H4 (cell line): ENCODE measurements at regions not wholly inside any gene's neighbourhood (a gene's known extent, or its start where the extent isn't known, plus 50 kb on each side); places are given as distances from the start of the nearest gene placed in this dataset.

Experiments used
- DNase-seq: peaks from one replicate; pipeline ENCODE4 v3.0.0-alpha.2; 2015; ENCODE audit warnings: low spot score

DNA sequence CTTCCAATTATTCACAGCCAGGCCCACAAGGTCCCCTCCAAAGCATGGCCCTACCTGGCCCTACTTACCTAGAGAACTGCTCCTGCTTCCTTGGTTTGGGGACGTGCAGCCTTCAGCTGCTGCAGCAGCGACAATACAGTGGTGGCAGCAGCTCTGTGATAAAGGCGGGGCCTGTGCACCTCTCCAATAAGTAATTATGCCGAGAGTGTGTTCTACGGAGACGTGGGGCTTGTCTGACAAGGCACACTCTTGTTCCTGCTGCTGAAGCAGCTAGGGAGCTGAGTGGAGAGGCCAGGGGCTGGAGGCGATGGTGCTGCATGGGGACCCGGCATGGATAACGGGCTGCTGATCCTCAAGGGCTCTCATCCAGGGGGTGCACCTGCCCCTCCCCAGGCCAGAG is 98.0 kb upstream of the THY1 start:
- DNase-seq = no peak

DNA sequence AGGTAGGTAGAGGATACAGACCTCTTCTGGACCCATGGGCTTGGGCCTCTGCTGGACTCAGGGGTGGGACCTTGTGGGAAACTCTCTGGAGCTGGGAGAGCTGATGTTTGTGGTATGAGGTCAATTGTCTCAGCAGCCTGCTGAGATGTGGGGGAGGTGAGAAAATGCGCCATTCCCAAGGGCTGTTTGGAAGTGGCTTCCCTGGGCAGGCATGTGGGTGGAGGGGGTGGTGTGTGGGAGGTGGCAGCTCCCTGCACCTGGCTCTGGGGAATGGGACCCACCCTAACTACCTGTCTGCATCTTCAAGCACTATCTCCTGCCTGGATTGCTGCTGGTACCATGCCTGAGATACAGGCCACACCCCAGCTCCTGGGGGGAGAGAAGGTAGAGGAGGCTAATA is 97.4 kb upstream of the THY1 start:
- DNase-seq = no peak

DNA sequence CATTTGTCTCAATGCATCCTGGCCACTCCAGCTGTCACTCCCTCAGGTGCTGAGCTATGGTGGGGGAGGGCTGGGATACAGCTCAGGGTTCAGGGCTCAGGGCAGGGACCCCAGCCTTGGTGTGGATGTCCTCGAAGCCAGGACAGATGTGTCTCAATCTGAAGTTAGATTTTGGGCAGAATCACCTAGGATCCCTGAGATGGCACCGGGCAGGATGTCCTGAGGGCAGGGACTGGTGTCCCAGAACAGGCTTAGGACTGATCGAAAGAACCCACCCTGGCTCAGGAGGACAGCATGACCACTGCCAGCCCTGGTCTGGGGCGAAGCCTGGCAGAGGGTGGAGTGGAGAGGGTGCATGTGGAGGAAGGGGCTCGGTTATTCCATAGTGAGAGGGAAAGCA is 96.8 kb upstream of the THY1 start:
- no peak for DNase-seq

DNA sequence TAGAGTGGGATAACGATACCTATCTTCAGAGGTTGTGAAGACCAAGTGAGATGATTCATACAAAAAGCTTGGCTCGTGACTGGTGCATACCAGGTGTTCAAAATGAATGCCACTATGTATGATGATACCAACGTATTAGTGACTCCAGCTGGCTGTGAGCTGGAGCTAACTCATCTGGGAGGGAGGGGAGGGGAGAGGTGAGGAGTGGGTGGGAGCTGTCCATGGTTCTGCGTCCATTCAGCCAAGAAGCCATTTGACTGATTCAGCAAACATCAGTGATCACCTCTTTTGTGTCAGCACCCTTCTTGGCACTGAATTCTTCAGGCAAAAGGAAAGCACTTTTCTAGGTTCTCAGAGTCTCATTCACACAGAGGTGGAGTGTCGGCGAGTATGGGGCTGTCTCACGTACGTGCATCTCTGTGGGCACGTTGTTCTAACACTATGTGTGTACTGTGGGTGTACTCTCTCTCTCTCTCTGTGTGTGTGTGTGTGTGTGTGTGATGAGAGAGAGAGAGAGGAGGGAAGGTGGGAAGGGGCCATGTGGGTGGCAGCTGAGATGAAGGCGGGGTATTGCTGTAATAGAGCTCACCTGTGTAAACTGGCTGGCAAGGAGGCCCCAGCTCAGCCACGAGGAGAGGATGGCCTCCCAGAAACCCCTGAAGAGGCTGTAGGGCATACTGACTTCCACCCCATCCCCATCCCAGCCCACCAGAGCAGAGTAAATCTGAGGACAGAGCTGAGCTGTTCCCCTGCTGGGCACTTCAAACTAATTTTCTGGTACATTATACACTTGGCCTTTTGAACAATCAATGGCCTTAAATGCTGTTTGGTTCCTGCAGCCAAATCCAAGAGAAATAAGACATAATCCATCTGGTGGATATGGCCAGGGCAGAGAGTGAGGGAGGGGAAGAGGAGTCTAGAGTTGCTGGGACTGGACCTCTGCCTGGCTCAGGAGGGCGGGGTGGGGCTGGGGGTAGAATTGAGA is 96.1 kb upstream of the THY1 start:
- DNase-seq = peak; percentile 23

DNA sequence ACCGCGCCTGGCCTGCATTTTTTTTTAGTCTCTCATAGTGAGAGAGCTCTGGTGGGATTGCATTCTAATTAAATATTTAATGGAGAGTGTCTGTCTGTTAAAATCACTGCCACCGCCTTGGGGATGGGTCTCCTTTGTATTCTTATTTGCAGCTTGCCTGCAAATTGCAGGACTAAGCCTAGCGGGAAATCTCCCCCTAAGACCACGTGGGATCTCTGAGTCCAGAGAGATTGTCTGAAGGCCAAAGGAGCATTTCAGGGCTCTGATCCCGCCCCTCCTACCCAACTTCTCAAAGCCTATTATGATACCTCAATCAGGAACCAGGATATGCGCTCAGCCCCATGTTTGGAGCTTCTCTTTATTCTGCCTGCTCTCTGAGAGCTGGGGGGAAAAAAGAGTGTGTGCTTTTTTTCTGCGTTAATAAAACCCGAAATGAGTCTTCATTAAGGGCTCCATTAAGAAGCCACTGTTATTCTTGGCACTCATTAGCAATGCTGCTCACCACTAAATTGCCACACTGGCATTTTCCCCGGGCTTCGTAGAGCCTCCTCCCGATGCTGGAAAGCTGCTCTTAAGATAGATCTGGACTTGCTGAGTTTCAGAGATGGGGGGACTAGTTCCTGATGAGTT is 92.9 kb upstream of the THY1 start:
- no peak for DNase-seq

DNA sequence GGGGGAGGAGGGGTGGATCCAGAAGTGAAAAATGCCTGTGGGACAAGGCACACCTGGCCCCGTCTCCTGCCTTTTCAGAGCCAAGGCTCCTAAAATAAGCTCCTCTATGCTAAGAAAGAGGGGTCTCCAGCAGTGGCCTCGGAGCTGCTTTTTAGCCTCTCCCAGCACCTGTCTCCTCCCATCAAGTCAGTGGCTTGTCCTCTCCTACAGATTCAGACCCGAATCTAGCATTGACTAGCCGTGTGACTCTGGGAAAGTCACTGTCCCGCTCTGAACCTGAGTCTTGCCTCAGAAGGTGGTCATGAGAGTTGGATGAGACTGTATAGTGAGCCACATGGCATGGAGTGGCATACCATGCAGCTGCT is 90.8 kb upstream of the THY1 start:
- DNase-seq = no peak

DNA sequence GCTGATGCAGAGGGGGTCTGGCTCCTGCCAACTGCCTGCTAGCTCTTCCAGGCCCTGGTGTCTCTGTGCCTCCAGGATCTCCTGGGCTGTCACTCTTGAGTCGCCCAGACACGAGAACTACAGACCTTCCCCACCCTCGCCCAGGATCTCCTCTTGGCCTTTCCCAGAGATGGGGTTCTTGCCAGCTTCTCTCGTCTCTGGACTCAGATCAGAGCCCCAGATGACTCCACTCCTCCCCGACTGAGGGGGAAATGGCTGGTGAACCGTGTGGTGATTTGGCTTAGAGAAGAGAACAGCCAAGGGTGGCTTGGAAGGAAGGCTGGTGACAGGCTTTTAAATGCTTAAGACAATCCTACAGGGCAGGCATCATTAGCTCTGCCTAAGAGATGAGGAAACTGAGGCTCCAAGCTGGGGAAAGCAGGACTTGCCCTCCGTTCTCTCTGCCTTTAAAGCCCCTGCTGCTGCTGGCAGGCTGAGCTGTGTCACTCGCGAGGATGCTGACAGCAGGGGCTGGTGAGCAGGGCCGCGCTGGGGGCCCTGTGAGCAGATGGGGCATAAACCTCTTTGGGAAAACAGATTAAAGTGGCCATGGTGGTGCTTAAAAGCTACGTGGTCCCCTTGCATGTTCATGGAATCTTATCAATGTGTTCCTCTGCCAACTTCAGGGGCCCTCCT is 90.3 kb upstream of the THY1 start:
- DNase-seq = no peak

DNA sequence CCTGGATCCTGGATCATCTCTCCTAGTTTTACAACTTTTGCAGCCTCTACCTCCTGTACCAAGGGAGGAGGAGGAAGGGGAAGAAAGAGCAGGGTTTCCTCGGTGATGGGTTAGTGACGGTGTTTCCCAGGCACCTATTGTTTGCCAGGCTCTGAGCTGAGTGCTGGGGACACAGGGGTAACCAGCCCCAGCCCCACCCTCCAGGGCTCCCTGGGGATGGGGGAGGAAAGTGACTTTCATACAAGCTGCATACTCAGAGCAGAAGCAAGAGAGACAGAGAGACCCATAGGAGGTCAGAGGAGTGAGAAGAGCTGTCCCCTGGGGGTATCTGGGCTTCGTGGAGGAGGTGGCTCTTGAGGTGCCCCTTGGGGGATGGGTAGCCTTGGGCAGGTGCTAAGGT is 89.4 kb upstream of the THY1 start:
- DNase-seq = no peak

DNA sequence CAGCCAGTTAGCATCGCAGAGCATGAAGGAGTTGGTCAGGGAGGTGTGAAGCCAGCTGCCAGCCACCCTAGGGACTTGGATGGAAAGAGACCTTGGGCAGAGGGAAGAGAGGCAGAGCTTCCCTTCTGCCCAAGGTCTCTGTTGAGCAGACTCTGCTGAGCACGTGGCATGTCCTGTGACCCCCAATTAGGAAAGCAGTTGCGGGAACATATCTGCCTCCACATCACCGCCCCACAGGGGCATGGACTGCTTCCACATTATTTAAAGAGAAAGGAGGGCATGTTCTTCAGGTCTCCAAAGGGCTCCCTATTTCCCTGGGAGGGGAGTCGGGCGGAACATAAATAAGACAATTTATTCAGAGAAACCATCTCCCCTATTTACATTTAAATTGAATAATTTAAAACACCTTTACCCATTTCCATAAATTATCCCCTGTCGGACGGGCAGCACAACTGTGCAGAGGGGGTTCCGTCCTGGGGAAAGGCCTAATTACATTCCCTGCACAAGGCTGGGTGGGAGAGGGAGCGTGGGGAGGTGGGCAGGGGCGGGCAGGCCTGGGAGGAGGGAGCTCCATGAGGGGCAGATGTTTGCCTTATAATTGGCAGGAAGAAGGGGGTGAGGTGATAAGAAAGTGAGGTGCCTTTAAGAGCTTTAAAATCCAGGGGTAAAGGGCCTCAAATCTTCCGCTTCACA is 88.8 kb upstream of the THY1 start:
- DNase-seq = no peak

DNA sequence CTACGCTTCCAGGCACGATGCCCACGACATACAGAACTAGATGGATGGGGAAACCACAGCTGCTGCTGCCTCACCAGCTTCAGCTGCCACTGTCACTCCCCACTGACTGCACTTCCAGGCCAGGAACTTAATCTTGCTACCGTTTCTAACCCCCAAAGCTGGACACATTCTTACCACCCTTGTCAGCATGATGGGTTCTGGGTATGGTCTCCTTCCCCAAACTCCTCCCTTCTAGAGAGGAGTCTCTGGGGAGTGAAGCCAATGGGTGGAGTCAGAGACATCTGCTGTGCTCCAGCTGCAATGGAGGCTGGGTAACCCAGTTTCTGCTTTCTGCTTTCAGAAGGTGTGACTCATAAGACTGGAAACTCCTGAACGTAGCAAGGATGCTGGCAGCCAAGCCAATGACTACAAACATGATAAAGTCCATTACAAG is 87.0 kb upstream of the THY1 start:
- DNase-seq = peak; percentile 66

DNA sequence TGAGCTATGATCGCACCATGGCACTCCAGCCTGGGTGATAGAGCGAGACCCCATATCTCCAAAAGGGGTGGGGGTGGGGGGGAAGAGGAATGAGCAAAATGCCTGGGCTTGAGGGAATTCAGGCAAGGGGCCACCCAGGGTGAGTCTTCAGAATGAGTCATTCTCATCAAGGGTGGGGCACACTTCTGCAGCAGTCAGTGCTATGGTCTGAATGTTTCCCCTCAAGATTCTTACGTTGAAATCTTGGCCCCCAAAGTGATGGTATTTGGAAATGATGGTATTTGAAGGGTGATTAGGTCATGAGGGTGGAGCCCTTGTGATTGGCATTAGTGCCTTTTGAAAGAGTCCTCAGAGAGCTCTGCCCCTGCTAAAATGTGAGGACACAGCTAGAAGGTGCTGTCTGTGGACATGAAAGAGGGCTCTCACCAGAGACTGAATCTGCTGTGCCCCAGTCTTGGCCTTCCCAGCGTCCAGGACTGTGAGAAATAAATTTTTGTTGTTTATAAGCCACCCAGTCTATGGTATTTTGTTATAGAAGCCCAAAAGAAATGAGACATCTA is 86.4 kb upstream of the THY1 start:
- no peak for DNase-seq

DNA sequence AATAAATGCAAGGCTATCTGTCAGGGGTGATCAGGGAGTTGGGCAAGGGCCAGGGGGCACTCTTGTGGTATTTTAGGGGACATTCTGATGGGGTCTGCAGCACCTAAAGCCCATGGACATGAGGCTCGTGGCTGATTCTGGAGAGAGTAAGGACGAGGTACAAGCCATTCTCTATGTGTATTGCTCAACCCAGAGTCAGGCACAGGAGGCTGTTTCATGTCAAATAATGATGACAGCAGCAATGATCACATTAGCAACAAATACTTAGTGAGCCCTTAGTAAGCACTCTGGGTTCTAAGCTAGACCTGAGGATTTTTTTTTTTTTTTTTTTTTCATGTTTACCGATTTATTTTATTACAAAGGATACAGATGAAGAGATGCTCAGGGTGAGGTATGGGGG is 83.5 kb upstream of the THY1 start:
- no peak for DNase-seq

DNA sequence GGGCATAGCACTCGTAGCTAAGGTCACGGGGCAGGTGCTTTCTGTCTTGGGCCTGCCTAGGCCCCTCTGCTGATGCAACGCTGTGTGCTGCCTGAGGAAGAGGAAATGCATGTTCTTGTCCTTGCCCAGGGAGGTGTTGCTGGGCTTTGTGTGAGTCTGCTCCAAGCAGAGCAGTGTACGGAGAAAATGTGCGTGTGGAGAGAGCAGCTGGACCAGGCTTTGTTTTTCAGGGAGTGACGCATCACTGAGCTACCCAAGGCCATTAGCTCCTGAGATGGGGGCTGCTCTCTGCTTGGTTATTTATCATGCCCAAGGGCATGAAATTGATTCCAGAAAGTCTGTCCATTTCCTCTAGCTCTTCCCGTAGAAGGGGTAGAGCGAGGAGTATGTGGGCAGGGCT is 82.9 kb upstream of the THY1 start:
- no peak for DNase-seq

DNA sequence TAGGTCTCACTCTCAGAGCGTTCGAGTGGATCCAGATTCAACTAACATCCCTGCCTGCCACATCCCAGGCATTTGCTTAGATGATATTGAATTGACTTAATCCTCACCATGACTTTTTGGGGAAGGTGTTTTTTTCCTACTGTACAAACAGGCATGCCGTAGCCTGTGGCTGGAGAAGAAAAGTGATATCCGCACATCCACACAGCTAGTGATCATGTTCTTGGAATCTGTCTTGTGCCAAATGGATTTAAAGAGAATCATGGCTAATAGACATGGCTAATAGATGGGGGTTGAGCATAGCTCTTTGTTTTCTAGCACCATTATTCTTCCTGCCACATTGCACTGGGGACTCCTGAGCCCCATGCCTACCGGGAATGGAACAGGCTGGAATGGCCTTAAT is 82.1 kb upstream of the THY1 start:
- no peak for DNase-seq

DNA sequence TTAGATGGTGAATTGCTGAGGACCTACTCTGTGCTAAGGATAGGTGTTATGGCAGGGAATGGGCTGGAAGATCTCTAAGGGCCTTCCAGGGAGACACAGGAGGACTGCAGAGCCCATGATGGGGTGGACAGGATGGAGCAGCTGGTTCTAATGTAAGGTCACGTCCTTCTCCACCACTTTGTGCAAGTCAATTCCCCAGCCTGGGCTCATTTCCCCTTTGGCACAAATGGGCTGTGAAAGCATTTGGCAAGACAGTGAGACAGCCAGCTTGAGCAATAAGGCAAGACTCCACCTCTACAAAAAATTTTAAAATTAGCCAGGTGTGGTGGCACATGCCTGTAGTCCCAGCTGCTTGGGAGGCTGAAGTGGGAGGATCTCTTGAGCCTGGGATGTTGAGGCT is 81.4 kb upstream of the THY1 start:
- DNase-seq = no peak

DNA sequence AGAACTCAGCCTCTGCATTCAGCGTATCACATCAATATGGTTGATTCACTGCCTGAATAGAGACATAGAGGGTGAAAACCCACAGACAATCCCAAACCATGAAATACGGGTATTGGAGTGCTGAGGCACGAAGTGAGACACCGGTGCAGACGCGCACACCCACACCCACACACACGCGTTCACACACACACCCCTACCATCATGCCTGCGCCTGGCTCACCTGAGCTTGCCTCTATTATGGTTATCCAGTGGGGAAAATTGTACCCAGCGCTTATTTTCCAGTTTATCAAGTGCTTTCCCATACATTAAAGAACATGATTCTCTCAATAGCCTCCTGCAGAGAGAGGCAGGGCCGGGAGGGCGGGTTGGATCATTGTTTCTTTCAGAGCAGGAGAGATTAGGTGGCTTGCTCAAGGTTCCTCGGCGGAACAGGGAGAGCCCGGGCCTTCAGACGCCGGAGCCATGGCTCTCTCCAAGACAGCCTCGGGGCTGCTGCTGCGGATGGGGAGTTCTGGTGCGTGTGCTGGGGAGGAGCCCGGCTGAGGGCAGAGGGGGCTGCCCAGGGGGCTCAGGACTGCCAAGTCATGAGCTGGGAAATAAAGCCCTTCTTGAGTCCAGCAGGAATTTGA is 78.9 kb upstream of the THY1 start:
- no peak for DNase-seq

DNA sequence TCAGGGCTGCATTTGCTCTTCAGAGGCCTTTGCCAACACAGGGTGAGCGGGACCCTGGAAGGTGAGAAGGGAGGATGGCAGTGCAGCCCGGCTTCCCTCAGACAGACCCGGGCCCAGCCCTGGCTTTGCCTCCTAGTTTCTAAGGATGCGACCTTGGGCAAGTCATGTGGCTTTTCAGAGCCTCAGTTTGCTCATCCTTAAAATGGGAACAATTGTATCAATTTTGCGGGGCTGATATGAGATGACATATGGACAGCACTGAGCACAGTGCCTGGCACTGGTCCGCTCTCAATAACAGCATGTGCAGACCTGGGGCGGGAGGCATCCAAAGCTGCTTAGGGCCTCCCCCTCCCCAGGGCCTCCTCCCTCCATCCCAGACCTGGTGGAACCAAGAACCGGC is 74.7 kb upstream of the THY1 start:
- no peak for DNase-seq

DNA sequence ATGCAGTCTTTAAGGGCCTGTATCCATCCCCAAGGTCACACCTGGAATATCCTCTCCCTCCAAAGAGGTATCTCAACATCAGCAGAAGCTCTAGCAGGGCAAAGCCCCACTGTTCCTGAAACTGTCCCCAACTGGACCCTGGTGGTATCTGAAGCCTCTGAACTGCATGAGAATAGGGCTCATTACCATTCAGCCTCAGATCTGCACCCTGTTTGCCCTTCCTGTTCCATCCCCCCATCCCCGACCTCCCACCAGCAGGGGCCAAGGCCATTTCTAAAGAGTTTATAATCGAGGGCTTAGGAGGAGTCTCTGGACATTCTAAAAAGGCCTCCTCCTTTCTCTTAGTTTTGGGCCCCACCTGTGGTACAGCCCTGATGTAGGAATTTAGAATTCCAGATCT is 74.0 kb upstream of the THY1 start:
- DNase-seq = no peak

DNA sequence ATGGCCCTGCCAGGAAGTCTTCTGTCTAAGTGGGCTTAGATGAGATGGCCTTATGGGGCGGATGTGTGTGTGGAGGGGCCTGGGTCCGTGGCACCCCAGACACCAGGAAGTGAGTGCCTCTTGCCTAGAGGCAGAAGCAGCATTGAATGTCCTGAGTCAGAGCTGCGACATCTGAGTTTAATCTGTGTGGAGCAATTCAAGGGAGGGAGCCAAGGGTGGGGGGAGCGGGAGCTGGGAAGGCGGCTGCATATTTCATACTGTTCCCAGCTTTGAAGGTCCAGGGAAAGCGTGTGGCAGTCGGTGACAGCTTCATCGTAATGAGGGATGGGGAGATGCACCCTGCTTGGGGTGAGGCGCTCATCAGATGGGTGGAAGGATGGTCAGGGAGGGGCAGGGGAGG is 73.5 kb upstream of the THY1 start:
- no peak for DNase-seq

DNA sequence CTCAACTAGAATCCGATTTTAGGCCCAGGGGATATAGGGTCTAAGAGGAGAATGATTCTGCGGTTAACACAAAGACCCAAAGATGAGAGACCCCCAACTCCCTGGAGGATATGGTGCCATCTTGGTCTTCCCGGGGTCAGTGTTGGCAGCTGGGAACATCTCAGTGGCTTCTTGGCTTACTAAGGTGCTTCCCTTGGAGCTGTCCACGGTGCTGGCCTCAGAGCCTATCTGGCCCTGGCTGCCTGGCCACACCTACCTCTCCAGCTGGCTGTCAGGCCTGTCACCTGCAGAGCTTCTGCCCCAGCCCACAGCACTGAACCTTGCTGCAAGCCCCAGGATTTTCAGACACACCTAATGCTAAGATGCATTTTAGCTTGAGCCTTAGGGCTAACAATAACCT is 70.7 kb upstream of the THY1 start:
- no peak for DNase-seq

DNA sequence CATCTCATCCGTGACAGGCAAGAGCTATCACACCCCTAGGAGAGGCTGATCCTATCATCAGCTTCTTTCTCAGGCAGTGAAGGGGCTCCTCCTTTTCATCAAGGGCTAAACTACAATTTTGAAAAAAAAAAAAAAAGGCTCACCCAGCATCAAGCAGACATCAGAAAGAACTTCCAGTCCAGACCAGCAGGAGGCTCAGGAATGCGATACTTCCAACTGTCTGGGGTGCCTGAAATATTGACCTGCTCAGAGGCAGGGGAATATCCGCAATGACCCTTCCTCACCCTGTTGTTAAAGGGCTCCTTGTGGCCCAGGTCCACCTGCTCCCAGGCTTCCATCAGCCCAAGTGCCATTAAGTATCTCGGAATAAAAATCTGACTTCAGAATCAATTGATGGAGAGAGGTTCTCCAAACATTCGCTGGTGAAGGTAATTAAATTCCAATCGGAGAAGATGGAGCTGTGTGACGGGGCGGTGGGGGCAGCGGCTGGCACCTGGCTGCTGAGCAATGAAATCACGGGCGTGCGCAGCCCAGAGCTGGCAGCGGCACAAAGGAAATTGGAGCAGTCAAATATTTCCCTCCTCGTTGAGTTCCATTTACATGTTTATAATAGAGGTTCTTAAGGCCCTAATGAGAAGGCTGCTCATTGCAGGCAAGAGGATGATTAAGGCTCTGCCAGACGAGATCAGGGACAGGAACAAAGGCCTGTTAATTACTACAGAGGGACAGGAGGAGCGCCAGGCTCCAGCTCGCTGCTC is 69.0 kb upstream of the THY1 start:
- DNase-seq = no peak
